CD4-positive, alpha-beta T cell treated with Interleukin-12 subunit alpha and Interleukin-12 subunit beta, for 1 hour (primary cell): ENCODE measurements at regions not wholly inside any gene's neighbourhood (a gene's known extent, or its start where the extent isn't known, plus 50 kb on each side); places are given as distances from the start of the nearest gene placed in this dataset.

Source experiments
- DNase-seq: peaks from one replicate; pipeline ENCODE4 v3.0.0-alpha.2; 2020

DNA sequence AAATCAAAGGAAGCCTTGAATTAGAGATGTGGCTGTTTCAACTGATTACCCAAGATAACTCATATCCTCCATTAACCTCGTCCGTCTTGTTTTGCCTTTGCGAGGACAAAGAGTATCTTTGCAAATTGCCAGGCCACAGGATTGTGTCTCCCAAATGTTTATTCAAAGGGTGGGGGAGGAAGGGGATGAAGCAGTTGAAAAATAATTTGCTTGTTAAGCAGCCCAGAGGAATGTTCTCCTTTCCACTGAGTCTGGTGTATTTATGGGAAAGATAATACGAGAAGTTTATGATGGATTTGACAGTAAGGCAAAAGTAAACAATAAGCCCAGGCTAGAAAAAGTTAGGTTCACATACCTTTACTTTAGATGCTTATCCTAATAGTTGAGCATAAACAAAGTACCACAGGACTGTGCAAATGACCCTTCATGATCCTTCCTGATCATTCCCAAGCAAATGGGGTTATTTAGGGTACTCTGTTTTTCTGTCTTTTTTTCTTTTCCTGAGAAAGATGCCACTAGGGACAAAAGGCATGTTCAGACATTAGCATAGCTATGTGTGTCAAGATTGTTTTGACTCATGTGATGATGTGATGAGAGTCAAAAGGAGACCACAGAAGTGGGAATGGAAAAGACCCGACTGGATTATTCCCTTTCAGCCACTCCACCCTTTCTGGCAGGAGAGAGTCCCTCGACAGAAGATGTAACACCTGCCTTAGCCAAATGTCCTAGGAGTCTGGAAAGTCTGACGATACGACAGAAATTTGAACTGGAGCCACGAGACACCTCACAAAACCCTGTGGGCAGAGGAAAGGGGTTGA is 243.0 kb upstream of the GLI3 start:
- no peak for DNase-seq

GRCh38 chr7:42479452-42479815 is 242.4 kb upstream of the GLI3 start:
- no peak for DNase-seq

- no peak for DNase-seq
Measured at GRCh38 chr7:42478717-42479116, 241.7 kb upstream of the GLI3 start.

- no peak for DNase-seq
Measured at GRCh38 chr7:42476255-42476654, 239.2 kb upstream of the GLI3 start.

DNA sequence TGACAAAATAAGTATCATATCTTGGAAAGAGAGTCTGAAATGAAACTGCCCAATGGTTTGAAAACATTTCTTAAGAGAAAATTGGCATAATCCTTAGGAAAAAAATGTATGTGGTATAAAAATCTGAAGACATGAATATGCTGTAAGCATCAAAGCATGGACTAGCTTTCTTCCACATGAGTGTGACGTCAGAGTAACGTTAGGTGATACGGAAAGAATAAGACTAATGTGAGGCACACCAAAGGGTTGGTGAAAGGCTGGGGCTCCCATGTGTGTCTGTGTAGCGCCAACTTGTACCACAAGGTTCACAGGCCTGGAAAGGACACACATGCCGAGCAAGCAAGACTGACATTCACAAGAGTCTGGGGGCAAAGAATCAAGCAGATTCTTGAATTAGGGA is 238.1 kb upstream of the GLI3 start:
- DNase-seq, result no peak

DNA sequence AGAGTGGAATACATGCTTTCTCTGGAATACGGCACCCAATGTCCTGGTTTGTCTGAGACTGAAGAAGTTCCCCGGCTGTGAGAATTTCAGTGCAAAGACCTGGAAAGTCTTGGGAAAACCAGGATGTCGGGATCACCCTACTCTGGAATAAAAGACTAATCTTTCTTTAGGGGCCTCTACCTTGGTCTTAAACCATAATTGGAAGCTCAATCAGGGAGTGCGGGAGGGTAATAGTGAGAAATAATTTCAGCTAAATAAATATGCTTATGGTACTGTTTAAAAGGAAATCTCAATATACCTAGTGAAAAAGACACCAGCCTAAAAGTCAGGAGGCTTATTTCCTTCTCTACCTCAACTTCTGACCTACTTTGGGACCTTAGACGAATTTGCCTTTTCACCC is 236.1 kb upstream of the GLI3 start:
- DNase-seq, result no peak

GRCh38 chr7:42471573-42472174 is 234.7 kb upstream of the GLI3 start:
- DNase-seq, result no peak

- no peak for DNase-seq
Measured at GRCh38 chr7:42469341-42469740, 232.3 kb upstream of the GLI3 start.

DNA sequence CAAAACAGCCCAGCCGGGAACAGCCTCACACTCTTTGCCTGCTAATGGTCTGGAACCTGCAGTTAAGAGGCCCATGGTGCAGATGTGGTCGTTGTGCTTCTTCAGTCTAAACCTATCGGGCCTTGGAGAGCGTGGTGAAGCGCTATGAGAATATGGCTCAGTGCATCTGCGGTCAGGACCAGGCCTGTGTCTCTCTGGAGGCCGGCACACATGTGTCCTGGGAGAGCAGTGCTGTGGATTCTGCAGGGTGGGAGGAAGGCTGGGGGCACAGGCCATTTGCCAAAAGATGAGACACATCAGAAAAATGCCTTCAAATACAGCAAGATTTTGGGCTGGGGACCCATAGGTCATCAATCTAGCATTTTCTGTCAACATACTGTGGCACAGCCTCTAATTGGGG is 231.5 kb upstream of the GLI3 start:
- DNase-seq, result no peak

DNA sequence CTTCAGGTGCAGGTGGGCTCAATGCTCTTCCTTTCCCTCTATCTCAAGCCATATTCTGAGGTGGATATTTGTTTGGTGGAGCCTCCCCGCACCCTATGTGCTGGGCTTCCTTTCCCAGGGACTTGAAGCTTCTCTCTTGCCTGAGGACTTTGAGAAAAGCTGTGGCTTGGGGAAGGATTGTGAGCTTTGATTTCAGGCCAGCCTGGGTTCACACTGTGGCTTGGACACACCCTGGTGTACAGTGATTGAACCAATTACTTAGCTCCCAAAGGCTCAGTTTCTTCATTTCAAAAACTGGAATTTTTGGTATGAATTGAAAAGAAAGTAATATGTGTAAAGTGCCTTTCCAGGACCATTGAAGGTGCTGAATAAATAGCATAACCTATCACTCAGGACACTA is 224.5 kb upstream of the GLI3 start:
- DNase-seq, result no peak

DNA sequence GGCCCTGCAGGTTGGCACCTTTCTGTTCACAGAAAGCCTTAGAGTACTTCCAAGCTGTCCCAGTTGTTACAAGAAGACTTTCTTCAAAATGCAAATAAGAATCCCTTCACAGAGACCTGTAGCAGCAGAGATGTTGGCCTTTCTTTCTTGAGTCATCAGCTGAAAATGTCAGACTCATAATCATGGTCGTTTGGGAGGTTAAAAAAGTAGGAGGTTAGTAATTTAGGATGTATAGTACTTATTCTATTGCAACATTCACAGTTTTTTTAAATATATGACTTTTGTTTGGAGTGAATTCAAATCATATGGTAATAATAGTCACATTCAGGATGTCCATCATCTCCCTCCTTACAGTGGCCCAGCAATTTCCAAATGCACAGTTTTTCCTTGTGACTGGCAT is 223.9 kb upstream of the GLI3 start:
- no peak for DNase-seq

- DNase-seq, result no peak
Measured at GRCh38 chr7:42460148-42460547, 223.1 kb upstream of the GLI3 start.

- DNase-seq, result no peak
Measured at GRCh38 chr7:42457663-42458062, 220.7 kb upstream of the GLI3 start.

DNA sequence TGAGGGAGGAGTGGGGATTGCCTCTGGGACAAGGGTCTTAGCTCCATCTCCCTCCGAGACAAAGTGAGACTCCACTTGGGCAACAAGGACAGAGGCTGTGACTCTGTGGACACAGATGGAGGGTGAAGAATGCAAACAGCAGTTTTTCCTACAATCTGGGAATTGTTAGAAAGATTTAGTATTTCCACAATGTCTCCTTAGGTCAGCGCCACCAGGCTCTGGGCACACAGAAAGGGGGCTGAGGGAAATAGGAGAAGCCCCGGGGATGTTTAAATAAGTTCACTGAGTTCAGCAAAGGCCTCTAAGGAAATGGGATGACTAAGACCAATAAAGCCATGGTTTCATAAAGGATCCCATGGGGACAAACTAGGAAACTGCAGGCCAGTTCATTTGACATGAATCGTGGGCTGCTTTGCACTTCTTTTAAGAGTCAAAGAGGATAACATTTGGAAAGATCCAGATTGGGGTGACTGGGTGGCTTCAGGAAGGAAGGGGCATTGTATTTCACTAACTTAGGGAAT is 219.8 kb upstream of the GLI3 start:
- no peak for DNase-seq

DNA sequence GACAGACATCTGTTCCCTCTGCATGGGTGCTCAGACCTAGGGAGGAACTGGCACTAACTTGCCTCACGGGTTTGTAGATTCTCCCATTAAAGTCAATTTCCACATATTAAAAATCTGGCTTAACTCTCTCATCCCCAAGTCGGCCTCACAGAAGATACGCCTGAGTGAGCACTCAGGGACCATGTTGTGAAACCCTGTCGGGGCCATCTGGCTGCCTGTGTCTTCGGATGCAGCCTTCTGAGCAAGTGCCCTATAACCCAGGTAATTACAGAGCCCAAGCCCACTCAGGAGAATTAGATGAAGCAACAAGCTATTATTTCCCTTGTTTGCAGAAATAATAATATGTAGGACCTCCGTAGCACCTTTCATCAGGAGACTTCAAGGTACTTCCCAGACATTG is 219.3 kb upstream of the GLI3 start:
- DNase-seq, result no peak

- no peak for DNase-seq
Measured at GRCh38 chr7:42453931-42454361, 216.9 kb upstream of the GLI3 start.

DNA sequence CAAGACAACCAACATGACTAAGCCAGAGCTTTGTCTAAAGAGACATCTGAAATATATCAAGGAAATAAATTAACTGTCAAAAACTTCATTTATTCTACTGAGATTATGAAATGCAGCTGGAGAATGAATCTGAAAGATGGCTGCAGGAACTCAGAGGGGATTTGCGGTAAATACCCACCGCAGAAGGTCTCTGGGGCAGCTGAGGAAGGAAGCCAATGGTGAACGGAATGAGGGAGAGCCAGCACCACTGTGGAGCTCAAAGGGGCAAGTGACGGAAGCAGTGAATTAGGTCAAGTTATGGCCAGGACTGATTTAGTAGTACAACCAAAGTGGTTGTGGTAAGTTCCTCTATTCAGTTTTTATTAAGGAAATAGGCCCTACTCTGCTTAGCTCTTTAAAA is 215.3 kb upstream of the GLI3 start:
- no peak for DNase-seq

DNA sequence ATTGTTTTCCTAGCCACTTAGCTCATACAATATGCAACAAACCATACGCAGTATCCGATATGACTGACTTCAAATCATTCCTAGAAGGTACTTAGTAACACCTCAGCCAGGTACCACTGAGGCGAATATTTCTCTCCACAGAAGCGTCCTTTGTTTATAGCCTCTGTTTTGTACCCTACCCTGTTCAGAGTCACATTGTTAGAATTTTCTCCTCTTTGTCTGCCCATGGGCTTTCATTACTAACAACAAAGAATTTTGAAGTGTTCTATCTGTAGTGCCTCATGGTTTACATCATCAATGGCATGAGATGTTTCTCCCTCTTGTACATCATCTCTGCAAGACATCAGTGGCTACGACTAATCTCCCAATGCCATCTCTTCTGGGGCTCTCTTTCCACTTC is 212.4 kb upstream of the GLI3 start:
- DNase-seq, result no peak

DNA sequence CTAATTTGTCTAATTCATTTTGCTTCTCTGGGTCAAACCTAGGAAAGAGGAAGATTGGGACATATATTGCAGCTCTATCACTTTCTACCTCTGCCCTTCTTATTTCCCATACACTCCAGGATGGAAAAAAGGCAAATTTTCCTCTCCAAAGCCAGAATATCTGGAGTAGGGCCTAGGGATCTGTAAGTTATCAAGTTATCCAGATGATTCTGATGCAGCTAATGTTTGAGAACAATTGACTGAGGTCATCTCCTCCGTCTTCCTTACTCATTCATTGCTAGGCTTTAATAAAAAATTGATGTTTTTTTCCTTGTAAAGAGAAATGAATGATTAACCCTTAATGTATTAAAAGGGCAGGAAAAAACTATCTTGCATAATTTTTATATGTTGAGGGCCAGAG is 211.9 kb upstream of the GLI3 start:
- DNase-seq, result no peak

- DNase-seq, result no peak
Measured at GRCh38 chr7:42445691-42446090, 208.7 kb upstream of the GLI3 start.

DNA sequence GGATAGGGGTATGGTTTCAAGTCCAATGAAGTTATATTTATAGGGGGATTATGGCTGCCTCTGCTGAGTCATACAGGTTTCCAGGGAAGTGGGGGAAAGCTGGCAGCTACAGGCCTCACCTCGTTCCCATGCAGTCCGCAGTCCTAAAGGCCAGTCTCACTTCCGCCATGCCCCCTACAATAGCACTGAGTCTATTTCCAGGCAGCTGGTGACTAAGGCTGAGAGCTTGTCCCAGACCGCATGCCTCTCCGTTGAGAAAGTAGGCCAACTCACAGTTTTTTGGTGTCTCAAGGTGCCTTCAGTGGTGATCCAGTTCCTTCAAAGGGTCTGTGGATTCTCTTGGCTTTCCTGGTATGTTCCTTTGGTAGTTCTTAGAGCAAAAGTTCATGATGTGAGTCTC is 203.9 kb upstream of the GLI3 start:
- no peak for DNase-seq

- no peak for DNase-seq
Measured at GRCh38 chr7:42432644-42433043, 195.6 kb upstream of the GLI3 start.

GRCh38 chr7:42431873-42432272 is 194.9 kb upstream of the GLI3 start:
- no peak for DNase-seq

- DNase-seq, result no peak
Measured at GRCh38 chr7:42429339-42429738, 192.3 kb upstream of the GLI3 start.

DNA sequence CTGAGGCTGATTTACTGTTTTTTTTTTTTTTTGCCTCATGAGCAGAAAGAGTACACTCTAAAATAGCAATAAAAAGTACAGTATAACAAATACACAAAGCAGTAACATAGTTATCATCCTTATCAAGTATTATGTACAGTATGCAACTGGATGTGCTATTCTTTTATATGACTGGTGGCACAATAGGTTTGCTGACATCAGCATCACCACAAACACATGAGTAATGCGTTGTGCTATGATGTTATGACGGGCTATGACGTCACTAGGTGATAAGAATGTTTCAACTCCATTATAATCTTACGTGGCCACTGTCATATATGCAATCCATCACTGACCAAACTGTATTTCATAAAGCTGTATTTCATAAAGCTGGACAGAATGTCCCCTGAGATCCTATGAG is 189.2 kb upstream of the GLI3 start:
- DNase-seq, result no peak
